IMR-90 (cell line): ENCODE measurements at regions not wholly inside any gene's neighbourhood (a gene's known extent, or its start where the extent isn't known, plus 50 kb on each side); places are given as distances from the start of the nearest gene placed in this dataset.

Source experiments
- ATAC-seq: fragments of 200-7000 bp; cut with Tn5 transposase; 2 replicates; pipeline ENCODE4 v1.9.1; 2020; ENCODE audit warnings: low read depth, mild to moderate bottlenecking, moderate library complexity
- BruUV-seq: library from RNA; stranded (reverse); fragments of 400-500 nt; replicated peaks from 2 replicates; lab custom pipeline; 2021; lab: Mats Ljungman, UMichigan
- CTCF ChIA-PET: fragments of 300-600 bp; formaldehyde crosslinking; extraction: SDS; loops from one replicate; lab custom pipeline; 2021; ENCODE audit warnings: antibody characterized with exemption; lab: Yijun Ruan, JAX
- POLR2A ChIA-PET: fragments of 300-600 bp; sonication (Branson Sonifier 250); formaldehyde crosslinking; loops from one replicate; lab custom pipeline; 2022; ENCODE audit warnings: antibody characterized with exemption; ENCODE audit not compliant: unreplicated experiment; lab: Charles Lee
- DNase-seq: peaks from one replicate; pipeline ENCODE4 v3.0.0; 2013
- H2AFZ ChIP-seq: replicated peaks from 2 replicates; pipeline ENCODE3; 2013; ENCODE audit warnings: low read length, mild to moderate bottlenecking; ENCODE audit not compliant: poor library complexity
- H2AK5ac ChIP-seq: 2 replicates; pipeline ENCODE4 v1.6.1; 2013; ENCODE audit warnings: low read depth, low read length, inconsistent platforms
- H2AK9ac ChIP-seq: replicated peaks from 2 replicates; pipeline ENCODE3; 2013; ENCODE audit warnings: mild to moderate bottlenecking, low read depth, low read length, moderate library complexity; ENCODE audit not compliant: poor library complexity
- H2BK120ac ChIP-seq: 2 replicates; pipeline ENCODE4 v1.6.1; 2013; ENCODE audit warnings: low read depth, low read length, inconsistent platforms
- H2BK15ac ChIP-seq: 3 replicates; pipeline ENCODE4 v1.6.1; 2013; ENCODE audit warnings: low read depth, low read length, inconsistent platforms
- H2BK20ac ChIP-seq: 2 replicates; pipeline ENCODE4 v1.6.1; 2013; ENCODE audit warnings: low read depth, mild to moderate bottlenecking, inconsistent platforms, low read length, moderate library complexity
- H2BK5ac ChIP-seq: 2 replicates; pipeline ENCODE4 v1.6.1; 2013; ENCODE audit warnings: mild to moderate bottlenecking, low read depth, low read length, inconsistent platforms; ENCODE audit not compliant: poor library complexity, severe bottlenecking
- H3K14ac ChIP-seq: replicated peaks from 2 replicates; pipeline ENCODE4 v1.6.1; 2013; ENCODE audit warnings: low read depth, low read length, inconsistent platforms
- H3K18ac ChIP-seq: 2 replicates; pipeline ENCODE4 v1.6.1; 2013; ENCODE audit warnings: low read depth, low read length, control low read depth
- H3K23ac ChIP-seq: 2 replicates; pipeline ENCODE4 v1.6.1; 2013; ENCODE audit warnings: low read depth, low read length, inconsistent platforms
- H3K27ac ChIP-seq: 2 replicates; pipeline ENCODE4 v1.5.1; 2013; ENCODE audit warnings: mild to moderate bottlenecking, control low read depth, low read length; ENCODE audit not compliant: insufficient read depth
- H3K27me3 ChIP-seq: 2 replicates; pipeline ENCODE4 v1.6.1; 2013; ENCODE audit warnings: low read length; ENCODE audit not compliant: control insufficient read depth, insufficient read depth
- H3K36me3 ChIP-seq: 2 replicates; pipeline ENCODE4 v1.6.1; 2013; ENCODE audit warnings: low read length, mixed read lengths; ENCODE audit not compliant: control insufficient read depth, insufficient read depth
- H3K4ac ChIP-seq: 2 replicates; pipeline ENCODE4 v1.6.1; 2013; ENCODE audit warnings: low read depth, low read length, inconsistent platforms
- H3K4me1 ChIP-seq: 2 replicates; pipeline ENCODE4 v1.6.1; 2013; ENCODE audit warnings: low read length, mixed read lengths; ENCODE audit not compliant: control insufficient read depth, insufficient read depth
- H3K4me2 ChIP-seq: 2 replicates; pipeline ENCODE4 v1.6.1; 2013; ENCODE audit warnings: low read depth, mild to moderate bottlenecking, control low read depth, low read length, moderate library complexity
- H3K4me3 ChIP-seq: 2 replicates; pipeline ENCODE4 v1.5.1; 2013; ENCODE audit warnings: low read depth, mild to moderate bottlenecking, control low read depth, low read length, moderate library complexity; ENCODE audit not compliant: insufficient read depth
- H3K56ac ChIP-seq: 2 replicates; pipeline ENCODE4 v1.6.1; 2013; ENCODE audit warnings: low read length, inconsistent platforms; ENCODE audit not compliant: insufficient read depth; ENCODE audit errors: extremely low read depth
- H3K79me1 ChIP-seq, 2 experiments: 2 replicates each; pipeline ENCODE4 v1.6.1; 2013; ENCODE audit warnings: low read length in 2 of 2, inconsistent platforms in 1 of 2, low read depth in 1 of 2
- H3K9ac ChIP-seq: 2 replicates; pipeline ENCODE4 v1.6.1; 2013; ENCODE audit warnings: low read depth, low read length, control low read depth
- H3K9me1 ChIP-seq: 2 replicates; pipeline ENCODE4 v1.6.1; 2013; ENCODE audit warnings: low read length, inconsistent platforms; ENCODE audit not compliant: insufficient read depth
- H3K9me3 ChIP-seq: 2 replicates; pipeline ENCODE4 v1.6.1; 2013; ENCODE audit warnings: low read length; ENCODE audit not compliant: control insufficient read depth, insufficient read depth
- H4K20me1 ChIP-seq: 2 replicates; pipeline ENCODE4 v1.6.1; 2013; ENCODE audit warnings: low read length, inconsistent platforms; ENCODE audit not compliant: insufficient read depth
- H4K5ac ChIP-seq: 2 replicates; pipeline ENCODE4 v1.6.1; 2013; ENCODE audit warnings: mild to moderate bottlenecking, low read depth, low read length, control low read depth
- H4K8ac ChIP-seq, 2 experiments: 2 replicates each; pipeline ENCODE4 v1.6.1; 2013; ENCODE audit warnings: low read depth in 2 of 2, low read length in 2 of 2, control low read depth in 1 of 2, inconsistent platforms in 1 of 2
- H4K91ac ChIP-seq: 2 replicates; pipeline ENCODE4 v1.6.1; 2013; ENCODE audit warnings: low read depth, low read length, inconsistent platforms; ENCODE audit not compliant: insufficient read depth
- BHLHE40 ChIP-seq: fragments of 150-350 bp; IDR thresholded peaks from 2 replicates; pipeline ENCODE4 v1.6.1; 2016; ENCODE audit warnings: mild to moderate bottlenecking, low read depth, low read length
- CEBPB ChIP-seq: IDR thresholded peaks from 2 replicates; pipeline ENCODE4 v1.6.1; 2012; ENCODE audit warnings: low read depth, low read length, improper control_type of control experiment
- CHD1 ChIP-seq: IDR thresholded peaks from 2 replicates; pipeline ENCODE4 v1.6.1; 2012; ENCODE audit warnings: low read depth, low read length, improper control_type of control experiment
- CTCF ChIP-seq: conservative IDR thresholded peaks from 2 replicates; pipeline ENCODE4 v1.5.1; 2012; ENCODE audit warnings: mild to moderate bottlenecking, low read depth, low read length, improper control_type of control experiment
- ELK1 ChIP-seq: fragments of 150-350 bp; IDR thresholded peaks from 2 replicates; pipeline ENCODE4 v1.6.1; 2016; ENCODE audit warnings: low read depth, mild to moderate bottlenecking, low read length, moderate library complexity, borderline replicate concordance
- MXI1 ChIP-seq: IDR thresholded peaks from 2 replicates; pipeline ENCODE4 v1.6.1; 2012; ENCODE audit warnings: low read depth, mild to moderate bottlenecking, low read length, moderate library complexity, borderline replicate concordance
- NFE2L2 ChIP-seq: fragments of 150-350 bp; IDR thresholded peaks from 2 replicates; pipeline ENCODE4 v1.6.1; 2016; ENCODE audit warnings: low read depth, mild to moderate bottlenecking, low read length
- POLR2A ChIP-seq: IDR thresholded peaks from 2 replicates; pipeline ENCODE4 v1.6.1; 2012; ENCODE audit warnings: mild to moderate bottlenecking, low read depth, low read length
- RAD21 ChIP-seq: IDR thresholded peaks from 2 replicates; pipeline ENCODE4 v1.6.1; 2012; ENCODE audit warnings: low read length, improper control_type of control experiment
- RFX5 ChIP-seq: IDR thresholded peaks from 2 replicates; pipeline ENCODE4 v1.8.0; 2012; ENCODE audit warnings: low read depth, mild to moderate bottlenecking, low read length, moderate library complexity
- SMC3 ChIP-seq: fragments of 150-350 bp; IDR thresholded peaks from 2 replicates; pipeline ENCODE4 v1.6.1; 2016; ENCODE audit warnings: low read depth, mild to moderate bottlenecking, antibody characterized with exemption, low read length, moderate library complexity
- USF2 ChIP-seq: fragments of 150-350 bp; IDR thresholded peaks from 2 replicates; pipeline ENCODE4 v1.6.1; 2017; ENCODE audit warnings: mild to moderate bottlenecking, antibody characterized with exemption, low read length, low read depth
- WGBS, 2 experiments: methylation state at CpG; one replicate each; pipeline versions ENCODE4 v1.1.5 to v1.1.7; 2013; ENCODE audit warnings: missing lambda C conversion rate in 2 of 2; ENCODE audit not compliant: insufficient read length in 1 of 2; ENCODE audit errors: extremely low coverage in 2 of 2; 5-methylcytosine and 5-hydroxymethylcytosine counted together
- dilution Hi-C: fragments of 300-500 bp; cut with HindIII; formaldehyde crosslinking; loops from one replicate; pipeline ENCODE4 v1.14.3; 2018; ENCODE audit warnings: low sequenced_read_pairs; ENCODE audit not compliant: unreplicated experiment
- in situ Hi-C: fragments of 300-500 bp; cut with MboI; formaldehyde crosslinking; loops from 3 replicates; pipeline ENCODE4 v1.14.3; 2019; ENCODE audit warnings: low sequenced_read_pairs, inconsistent platforms, mixed read lengths
- intact Hi-C: fragments of 100-400 bp; cut with micrococcal nuclease; formaldehyde crosslinking; loops from 2 replicates; pipeline ENCODE4 v1.10.0; 2022

- H3K56ac ChIP-seq = no peak overlapping the region
- in situ Hi-C loops = no loop called here
- H3K4me3 ChIP-seq = no peak overlapping the region
- no peaks in the 10 kb centered on the region for H4K20me1 ChIP-seq
- no peak overlapping the region for H2BK120ac ChIP-seq
- H4K8ac ChIP-seq = no peak overlapping the region
- H2AFZ ChIP-seq = no peak overlapping the region
- dilution Hi-C loops = no loop called here
- no peak overlapping the region for H3K9ac ChIP-seq
- H2BK20ac ChIP-seq = no peak overlapping the region
- no peaks in the 10 kb centered on the region for H3K79me1 ChIP-seq
- no peak overlapping the region for H2BK15ac ChIP-seq
- no peak overlapping the region for H3K23ac ChIP-seq
- H3K14ac ChIP-seq = no peak overlapping the region
- H3K4me2 ChIP-seq = no peak overlapping the region
- H3K4me1 ChIP-seq = no peaks in the 10 kb centered on the region
- H2BK5ac ChIP-seq = no peak overlapping the region
- H3K18ac ChIP-seq = no peak overlapping the region
- no CpG with 5 or more reads among the region's 2 CpGs for WGBS, 2 experiments
- no peak overlapping the region for H2AK9ac ChIP-seq
- H3K27ac ChIP-seq = no peak overlapping the region
- H4K5ac ChIP-seq = no peak overlapping the region
- no peak overlapping the region for H2AK5ac ChIP-seq
- CTCF ChIA-PET = no interaction called here
- no peak overlapping the region for H3K4ac ChIP-seq
- DNase-seq (no peak), ATAC-seq (no peak)
- H4K91ac ChIP-seq = no peak overlapping the region
- TF ChIP-seq USF2 (no peak), CHD1 (no peak), CTCF (no peak), MXI1 (no peak), NFE2L2 (no peak), POLR2A (no peak), SMC3 (no peak), ELK1 (no peak), RFX5 (no peak), RAD21 (no peak), BHLHE40 (no peak), CEBPB (no peak)
- H3K36me3 ChIP-seq = no peaks in the 10 kb centered on the region
- H3K9me3 ChIP-seq = no peaks in the 10 kb centered on the region
- H3K9me1 ChIP-seq = 0 out of 2 replicates have a peak, but pooled peaks cover under 1% of the 10 kb centered on the region
- H3K27me3 ChIP-seq = peaks cover 10% of the 10 kb centered on the region
- no TSS peak for BruUV-seq
- intact Hi-C loops = no loop called here
- POLR2A ChIA-PET = no interaction called here
Measured at GRCh38 chr3:124201786-124202185, 209.9 kb upstream of the ROPN1 start.
